GM12892 (cell line): ENCODE measurements at regions not wholly inside any gene's neighbourhood (a gene's known extent, or its start where the extent isn't known, plus 50 kb on each side); places are given as distances from the start of the nearest gene placed in this dataset.
"Not testable (repeated sequence)": the region's sequence is repeated elsewhere in the genome, so short reads cannot be mapped to it uniquely, and the experiment has no call there.

Source experiments
- DNase-seq: peaks from one replicate; pipeline ENCODE4 v3.0.0; 2011; ENCODE audit not compliant: insufficient read length
- FAIRE-seq: peaks from 2 replicates; lab custom pipeline; 2011; peaks lifted over from hg19 to GRCh38; lab: Jason Lieb, UNC
- POLR2A ChIP-seq: IDR thresholded peaks from 2 replicates; pipeline ENCODE4 v1.6.1; 2011; ENCODE audit warnings: low read depth, low read length, control low read depth
- POLR2AphosphoS5 ChIP-seq: IDR thresholded peaks from 2 replicates; pipeline ENCODE4 v1.6.1; 2011; ENCODE audit warnings: low read depth, low read length, control low read depth
- TAF1 ChIP-seq: IDR thresholded peaks from 2 replicates; pipeline ENCODE4 v1.6.1; 2011; ENCODE audit warnings: low read depth, mild to moderate bottlenecking, control low read depth, low read length, borderline replicate concordance

DNA sequence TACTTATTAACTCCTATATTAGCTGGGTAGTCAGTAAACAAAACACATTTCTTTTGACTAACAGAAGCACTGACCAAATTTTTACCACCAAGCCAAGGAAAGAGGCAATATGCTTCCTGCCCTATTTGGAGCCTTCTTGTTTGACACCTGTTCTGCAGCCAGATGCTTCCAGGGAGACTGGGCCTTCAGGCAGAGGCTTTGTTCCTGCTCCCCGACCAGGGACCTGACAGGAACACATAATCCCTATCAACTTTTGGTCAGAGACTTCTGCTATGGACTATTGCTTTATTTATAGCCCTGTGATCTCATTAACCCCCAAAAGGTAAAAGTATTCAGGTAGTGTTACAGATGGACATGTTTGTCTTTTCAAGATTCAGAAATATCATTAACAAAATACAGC lies 541.3 kb downstream of the NTRK3 start:
- TF ChIP-seq POLR2AphosphoS5 (no peak), POLR2A (no peak), TAF1 (no peak)
- FAIRE-seq, result no peak
- DNase-seq, result no peak

DNA sequence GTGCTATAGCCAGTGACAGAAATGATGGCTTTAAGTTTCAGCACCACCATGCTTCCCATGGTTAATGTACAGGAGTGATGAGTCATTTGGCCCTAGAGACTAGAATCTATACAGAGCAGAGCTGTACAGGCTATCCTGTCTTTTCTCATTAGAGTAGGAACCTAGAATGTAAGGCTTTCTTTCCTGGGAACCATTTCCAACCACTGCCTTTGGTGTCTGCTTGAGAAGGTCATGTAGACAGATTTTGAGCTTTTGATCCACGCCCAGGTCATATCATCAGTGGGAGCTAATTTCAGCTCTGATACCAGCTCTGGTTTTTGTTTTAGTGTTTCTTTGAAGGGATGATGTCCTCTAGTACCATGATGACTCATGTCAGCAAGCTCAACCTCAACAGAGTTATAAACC lies 543.1 kb downstream of the NTRK3 start:
- DNase-seq (no peak), FAIRE-seq (no peak)
- TF ChIP-seq POLR2AphosphoS5 (no peak), TAF1 (no peak), POLR2A (no peak)

DNA sequence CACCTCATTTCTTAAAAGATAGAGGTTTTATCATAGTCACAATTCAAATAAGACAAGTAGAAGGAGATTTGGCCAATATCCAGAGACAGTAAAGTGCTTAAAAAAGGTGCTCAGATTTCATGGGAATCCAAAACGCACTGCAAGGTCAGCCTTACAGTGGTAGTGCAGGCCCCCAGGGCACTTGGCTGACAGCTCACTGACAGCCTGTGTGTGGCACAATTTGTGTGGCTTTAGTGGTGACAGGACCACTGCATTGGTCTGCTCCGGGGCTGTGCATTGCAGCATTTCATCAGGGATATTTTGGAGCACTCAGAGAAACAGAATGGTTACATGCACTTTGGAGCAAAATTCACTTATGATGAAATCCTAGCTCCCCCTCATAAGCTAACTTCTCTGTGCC lies 544.3 kb downstream of the NTRK3 start:
- TF ChIP-seq POLR2A (no peak), TAF1 (no peak), POLR2AphosphoS5 (no peak)
- FAIRE-seq, result no peak
- DNase-seq, result no peak

DNA sequence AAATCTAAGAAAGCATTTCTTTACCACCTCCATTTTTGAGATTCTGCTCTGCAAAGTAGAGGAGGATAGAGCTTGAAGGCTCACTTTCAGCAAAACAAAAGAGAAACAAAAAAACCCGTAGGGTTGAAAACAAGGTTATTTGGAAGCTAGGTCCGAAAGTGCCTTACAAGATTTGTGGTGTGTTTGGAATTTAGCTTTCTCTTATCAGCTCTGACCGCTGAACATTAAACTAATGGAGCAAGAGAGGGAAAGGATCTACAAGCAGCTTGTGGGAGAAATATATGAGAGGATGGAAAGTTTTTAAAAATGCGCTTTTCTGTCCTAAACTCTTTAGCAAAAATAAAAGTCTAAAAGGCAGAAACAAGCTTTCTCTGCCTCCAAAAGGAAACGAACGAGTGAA lies 545.5 kb downstream of the NTRK3 start:
- no peak for FAIRE-seq
- no peak for DNase-seq
- TF ChIP-seq TAF1 (no peak), POLR2AphosphoS5 (no peak), POLR2A (no peak)

DNA sequence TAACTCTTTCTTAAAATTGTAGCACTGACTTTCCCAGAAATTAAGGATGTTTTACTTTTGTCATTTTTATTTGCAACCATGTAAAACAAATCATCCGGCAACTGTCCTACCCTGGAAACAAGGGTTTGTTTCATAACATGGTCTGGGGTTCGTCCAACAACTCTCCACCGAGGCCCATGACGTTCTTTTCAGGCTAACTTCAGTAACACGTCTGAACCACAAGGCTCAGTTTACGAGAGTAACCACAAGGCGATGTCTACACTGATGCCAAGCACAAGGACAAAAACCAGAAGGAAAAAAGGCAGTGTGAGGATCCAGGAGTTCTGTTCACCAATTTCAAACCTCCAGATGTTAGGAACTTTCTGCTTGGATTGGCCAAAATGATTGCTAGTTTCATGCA lies 546.1 kb downstream of the NTRK3 start:
- DNase-seq (no peak), FAIRE-seq (no peak)
- no peak for TF ChIP-seq POLR2AphosphoS5
- no peak for TF ChIP-seq POLR2A
- no peak for TF ChIP-seq TAF1

DNA sequence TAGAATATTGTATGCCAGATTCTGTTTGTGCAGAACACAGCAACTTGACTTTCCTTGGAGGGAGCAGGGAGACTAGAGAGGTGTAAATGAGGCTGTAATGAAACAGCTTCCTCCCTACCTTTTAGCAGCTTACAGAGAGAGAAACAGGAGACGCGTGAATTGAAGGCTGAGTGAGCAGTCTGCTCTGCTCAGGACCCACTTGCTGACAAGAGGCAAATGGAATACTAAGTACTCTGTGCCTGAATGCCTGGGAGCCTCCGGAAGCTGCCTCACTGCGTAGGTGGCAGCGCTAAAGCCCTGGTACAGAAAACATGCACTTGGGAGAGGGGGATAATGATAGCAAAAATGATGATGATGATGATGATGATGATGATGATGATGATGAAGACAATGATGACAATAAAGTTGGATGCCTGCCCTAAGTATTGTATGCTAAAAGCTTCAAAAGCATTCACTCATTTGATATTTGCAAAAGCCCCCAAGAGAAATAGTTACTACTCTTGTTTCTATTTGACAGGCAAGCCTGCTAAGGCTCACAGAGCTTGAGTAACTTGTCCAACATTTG lies 548.9 kb downstream of the NTRK3 start:
- FAIRE-seq, result no peak
- TF ChIP-seq POLR2A, result no peak
- TF ChIP-seq POLR2AphosphoS5, result no peak
- no peak for TF ChIP-seq TAF1
- DNase-seq, result no peak

DNA sequence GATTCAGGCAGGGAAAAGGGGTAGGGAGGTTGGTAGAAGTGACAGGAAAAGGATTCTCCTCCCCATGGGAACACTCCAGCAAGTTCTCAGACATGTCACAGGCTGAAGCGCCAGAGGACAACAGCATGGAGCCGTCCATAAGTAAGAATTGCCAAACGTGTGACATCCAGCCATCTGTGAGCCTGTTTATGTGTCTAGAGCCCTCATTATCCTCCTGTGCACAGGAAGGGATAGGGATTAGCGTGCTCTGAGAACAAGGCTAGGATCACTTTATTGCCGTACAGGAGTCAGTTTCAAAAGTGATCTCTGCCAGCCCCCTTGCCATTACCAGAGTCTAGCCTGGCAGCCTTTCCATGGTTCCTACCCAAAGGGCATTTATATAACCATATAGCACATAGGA lies 549.5 kb downstream of the NTRK3 start:
- DNase-seq, result no peak
- TF ChIP-seq POLR2A (no peak), TAF1 (no peak), POLR2AphosphoS5 (no peak)
- FAIRE-seq, result no peak

DNA sequence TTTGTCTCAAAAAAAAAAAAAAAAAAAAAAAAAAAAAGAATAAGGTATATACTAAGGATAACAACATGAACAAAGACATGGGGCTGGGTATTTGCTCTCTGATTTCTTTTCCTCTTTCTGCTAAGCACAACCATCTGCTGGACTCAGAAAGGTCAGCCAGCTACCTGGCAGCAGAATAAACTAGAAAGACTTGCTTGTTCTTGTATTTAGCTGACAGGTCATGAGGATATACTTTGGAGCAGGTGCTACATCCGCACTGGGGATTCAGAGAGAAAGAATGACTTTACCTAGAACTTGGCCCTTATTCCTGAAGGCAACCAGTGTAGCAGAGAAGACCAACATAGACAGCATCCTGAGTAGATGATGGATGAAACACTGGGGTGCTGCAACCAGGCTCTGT lies 550.5 kb downstream of the NTRK3 start:
- DNase-seq (no peak), FAIRE-seq (no peak)
- no peak for TF ChIP-seq POLR2AphosphoS5
- no peak for TF ChIP-seq POLR2A
- no peak for TF ChIP-seq TAF1

DNA sequence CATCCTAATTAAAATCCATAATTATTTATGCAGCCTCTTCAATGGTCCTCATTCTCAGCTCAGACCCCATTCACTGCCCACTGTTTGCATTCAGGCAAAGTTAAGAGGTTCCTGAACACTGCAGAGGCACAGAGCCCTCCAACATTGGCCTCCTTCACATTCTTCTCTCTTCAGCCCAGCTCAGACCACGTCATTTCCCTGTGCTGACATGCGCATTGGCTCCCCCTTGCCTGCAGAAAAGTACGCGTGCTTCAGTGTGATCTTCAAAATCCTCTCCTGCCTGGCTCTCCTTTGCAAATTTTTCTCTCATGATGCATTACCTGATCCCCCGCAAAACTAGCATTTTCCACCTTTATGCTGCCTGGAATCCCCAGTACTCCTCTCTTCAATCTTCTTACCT lies 552.3 kb downstream of the NTRK3 start:
- DNase-seq, result no peak
- no peak for TF ChIP-seq TAF1
- FAIRE-seq, result no peak

DNA sequence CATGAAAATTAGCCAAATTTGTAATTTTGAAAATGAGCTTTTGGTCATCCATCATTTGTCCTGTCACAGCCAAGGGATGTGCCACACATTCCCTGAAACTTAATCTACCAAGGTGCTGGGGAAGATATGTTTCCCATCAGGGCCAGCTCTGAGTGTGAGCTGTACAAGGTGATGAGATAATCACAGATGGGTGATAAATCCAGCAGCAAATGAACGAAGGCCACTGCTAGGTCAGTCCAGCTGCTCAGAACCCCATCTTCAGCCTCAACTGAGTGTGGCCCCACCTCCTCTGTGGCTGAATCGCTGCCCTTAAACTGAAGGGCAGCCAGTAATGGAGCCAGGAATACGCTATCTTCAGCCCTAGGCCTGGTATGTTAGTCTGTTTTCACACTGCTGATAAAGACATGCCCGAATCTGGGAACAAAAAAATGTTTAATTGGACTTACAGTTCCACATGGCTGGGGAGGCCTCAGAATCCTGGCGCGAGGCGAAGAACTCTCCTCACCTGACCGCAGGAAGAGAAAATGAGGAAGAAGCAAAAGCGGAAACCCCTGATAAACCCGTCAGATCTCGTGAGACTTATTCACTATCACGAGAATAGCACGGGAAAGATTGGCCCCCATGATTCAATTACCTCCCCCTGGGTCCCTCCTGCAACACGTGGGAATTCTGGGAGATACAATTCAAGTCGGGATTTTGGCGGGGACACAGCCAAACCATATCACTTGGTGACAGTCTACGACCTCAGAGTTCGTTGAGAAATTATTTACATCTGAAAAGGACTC lies 553.0 kb downstream of the NTRK3 start:
- no peak for FAIRE-seq
- no peak for DNase-seq
- no peak for TF ChIP-seq TAF1
- TF ChIP-seq POLR2AphosphoS5, result no peak
- TF ChIP-seq POLR2A, result no peak

DNA sequence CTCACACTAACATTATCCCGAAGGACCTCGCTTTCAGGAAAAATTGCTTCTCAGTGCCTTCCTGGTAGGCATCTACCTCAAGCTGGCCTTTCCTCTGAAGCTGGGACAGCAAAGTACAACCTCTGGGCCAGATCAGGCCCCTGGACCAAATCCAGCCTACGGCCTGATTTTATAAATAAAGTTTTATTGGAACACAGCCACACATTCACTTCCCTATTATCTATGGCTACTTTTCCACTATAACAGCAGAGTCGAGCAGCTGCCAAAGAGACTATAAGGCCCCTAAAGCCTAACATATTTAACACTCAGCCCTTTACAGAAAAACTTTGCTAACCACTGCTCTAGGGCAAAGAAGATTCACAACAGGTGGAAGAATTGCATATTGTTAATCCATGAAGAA lies 554.3 kb downstream of the NTRK3 start:
- FAIRE-seq (no peak), DNase-seq (no peak)

DNA sequence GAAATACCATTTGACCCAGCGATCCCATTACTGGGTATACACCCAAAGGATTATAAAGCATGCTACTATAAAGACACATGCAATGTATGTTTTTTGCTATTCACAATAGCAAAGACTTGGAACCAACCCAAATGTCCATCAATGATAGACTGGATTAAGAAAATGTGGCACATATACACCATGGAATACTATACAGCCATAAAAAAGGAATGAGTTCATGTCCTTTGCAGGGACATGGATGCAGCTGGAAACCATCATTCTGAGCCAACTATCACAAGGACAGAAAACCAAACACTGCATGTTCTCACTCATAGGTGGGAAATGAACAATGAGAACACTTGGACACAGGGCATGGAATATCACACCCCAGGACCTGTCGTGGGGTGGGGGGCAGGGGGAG lies 558.1 kb downstream of the NTRK3 start:
- not testable (repeated sequence) for FAIRE-seq, DNase-seq

More for the DNA sequence above, 554.3 kb downstream of the NTRK3 start:
- TF ChIP-seq POLR2AphosphoS5, result no peak
- no peak for TF ChIP-seq TAF1
- TF ChIP-seq POLR2A, result no peak

DNA sequence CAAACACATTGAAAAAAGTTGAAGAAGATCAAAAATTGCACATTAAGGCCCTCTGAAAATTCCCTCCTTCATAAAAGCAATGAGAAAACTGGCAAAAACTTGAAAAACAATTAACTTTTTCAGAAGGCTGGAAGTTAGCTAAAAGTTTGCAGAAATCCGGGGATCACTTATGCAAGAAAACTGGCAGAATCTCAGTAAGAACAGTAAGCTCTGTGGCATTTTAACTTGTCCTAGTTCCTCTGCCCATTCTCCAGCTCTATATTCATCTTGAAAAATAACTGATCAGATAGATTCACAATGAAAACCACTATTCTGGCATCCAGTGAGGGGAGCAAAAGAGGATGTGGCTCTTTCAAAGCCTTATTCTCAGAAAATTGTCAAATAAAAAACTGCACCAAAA lies 566.8 kb downstream of the NTRK3 start:
- FAIRE-seq (no peak), DNase-seq (no peak)
- TF ChIP-seq TAF1 (no peak), POLR2AphosphoS5 (no peak), POLR2A (no peak)

DNA sequence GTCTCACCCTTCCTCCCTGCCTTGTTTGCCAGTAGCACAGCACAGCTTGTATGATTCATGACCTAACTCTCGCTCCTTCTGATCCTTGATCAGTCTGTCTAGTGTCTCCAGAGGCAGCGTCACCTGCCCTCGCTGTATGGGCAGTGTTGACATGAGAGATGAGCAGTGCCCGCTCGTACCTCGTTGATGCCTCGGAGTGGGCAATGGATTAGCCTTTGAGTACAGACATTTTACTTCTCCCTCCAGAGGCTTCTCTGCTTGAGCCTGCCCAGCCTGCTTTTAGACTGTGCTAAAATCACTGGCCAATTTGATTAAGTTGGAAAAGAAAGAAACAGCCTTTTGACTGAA lies 569.0 kb downstream of the NTRK3 start:
- no peak for FAIRE-seq

More for the DNA sequence above, 569.0 kb downstream of the NTRK3 start:
- TF ChIP-seq POLR2AphosphoS5 (no peak), TAF1 (no peak), POLR2A (no peak)
- no peak for DNase-seq
